ENCODE measurements at regions not wholly inside any gene's neighbourhood (a gene's known extent, or its start where the extent isn't known, plus 50 kb on each side); places are given as distances from the start of the nearest gene placed in this dataset.

DNA sequence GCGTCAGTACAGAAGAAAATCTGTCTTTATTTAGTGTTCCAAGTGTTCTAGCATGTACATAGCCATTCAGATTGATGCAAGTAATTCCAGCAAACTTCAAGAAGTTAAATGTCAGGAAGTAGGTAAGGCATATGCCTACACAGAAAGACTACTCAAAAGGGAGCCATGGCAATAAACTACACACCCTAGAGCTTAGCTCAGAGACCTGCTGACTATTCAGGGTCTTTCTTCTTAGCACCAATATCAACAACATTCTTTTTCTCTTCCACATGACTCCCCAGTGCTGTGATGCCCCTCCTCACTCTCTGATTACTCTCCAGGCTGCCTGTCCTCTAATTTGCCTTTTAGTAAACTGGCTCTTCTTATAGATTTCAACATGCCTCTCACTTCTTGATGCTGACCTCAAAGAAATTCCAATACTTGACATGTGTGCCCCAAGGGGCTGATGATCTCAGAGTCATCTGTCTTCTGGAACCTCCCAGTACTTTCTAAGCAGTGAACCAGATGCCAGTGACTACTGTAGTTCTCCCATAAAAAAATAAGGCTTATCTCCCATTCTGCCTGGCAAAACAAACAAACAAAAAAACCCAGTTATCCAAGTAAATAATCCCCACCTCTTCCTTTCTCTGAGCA is 909.2 kb upstream of the FANCL start:
- no peak for TF ChIP-seq POLR2A (IDR thresholded peaks at IDR 0.05)
- TF ChIP-seq, protein P1, sequence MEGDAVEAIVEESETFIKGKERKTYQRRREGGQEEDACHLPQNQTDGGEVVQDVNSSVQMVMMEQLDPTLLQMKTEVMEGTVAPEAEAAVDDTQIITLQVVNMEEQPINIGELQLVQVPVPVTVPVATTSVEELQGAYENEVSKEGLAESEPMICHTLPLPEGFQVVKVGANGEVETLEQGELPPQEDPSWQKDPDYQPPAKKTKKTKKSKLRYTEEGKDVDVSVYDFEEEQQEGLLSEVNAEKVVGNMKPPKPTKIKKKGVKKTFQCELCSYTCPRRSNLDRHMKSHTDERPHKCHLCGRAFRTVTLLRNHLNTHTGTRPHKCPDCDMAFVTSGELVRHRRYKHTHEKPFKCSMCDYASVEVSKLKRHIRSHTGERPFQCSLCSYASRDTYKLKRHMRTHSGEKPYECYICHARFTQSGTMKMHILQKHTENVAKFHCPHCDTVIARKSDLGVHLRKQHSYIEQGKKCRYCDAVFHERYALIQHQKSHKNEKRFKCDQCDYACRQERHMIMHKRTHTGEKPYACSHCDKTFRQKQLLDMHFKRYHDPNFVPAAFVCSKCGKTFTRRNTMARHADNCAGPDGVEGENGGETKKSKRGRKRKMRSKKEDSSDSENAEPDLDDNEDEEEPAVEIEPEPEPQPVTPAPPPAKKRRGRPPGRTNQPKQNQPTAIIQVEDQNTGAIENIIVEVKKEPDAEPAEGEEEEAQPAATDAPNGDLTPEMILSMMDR (IDR thresholded peaks at IDR 0.05), result no peak
